Suppressor macrophage (primary cell): ENCODE measurements at regions not wholly inside any gene's neighbourhood (a gene's known extent, or its start where the extent isn't known, plus 50 kb on each side); places are given as distances from the start of the nearest gene placed in this dataset.
"Not testable (repeated sequence)": the region's sequence is repeated elsewhere in the genome, so short reads cannot be mapped to it uniquely, and the experiment has no call there.

Experiments
- DNase-seq, 4 experiments: peaks; one replicate each; pipeline ENCODE4 v3.0.0-alpha.2; 2020 to 2022

- DNase-seq = peak in 2 of 4 experiments; percentile 26 to 46
These were observed 253.1 kb downstream of the HAPSTR1 start for GRCh38 chr16:9344508-9344907.

- peak in 1 of 4 experiments; percentile 11 for DNase-seq
These were observed 253.6 kb downstream of the HAPSTR1 start for GRCh38 chr16:9345046-9345445.

DNA sequence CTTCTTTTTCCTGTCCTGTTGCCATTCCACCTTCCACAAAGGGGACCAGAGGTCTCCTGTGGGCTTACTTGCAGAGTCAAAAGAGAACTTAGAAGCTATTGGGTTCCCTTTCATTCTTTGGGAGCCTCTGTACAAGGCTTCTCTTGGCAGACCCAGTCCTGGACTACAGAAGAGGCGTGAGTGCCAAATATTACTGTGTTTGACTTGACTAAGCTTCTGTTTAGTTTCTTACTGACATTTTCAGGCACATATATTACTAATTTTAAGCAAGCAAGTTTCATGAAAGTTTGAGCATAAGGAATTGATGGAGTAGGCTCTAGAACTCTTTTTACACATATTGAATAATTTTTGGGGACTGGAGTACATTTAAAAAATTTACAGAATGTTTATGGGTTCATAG, 254.4 kb downstream of the HAPSTR1 start:
- DNase-seq = no peak

- no peak for DNase-seq
These were observed 257.5 kb downstream of the HAPSTR1 start for GRCh38 chr16:9348912-9349311.

GRCh38 chr16:9349373-9349960, 258.0 kb downstream of the HAPSTR1 start:
- not testable (repeated sequence) for DNase-seq

GRCh38 chr16:9350119-9350799, 258.8 kb downstream of the HAPSTR1 start:
- not testable (repeated sequence) for DNase-seq

- no peak for DNase-seq
These were observed 260.0 kb downstream of the HAPSTR1 start for GRCh38 chr16:9351440-9351839.

GRCh38 chr16:9351841-9352434, 260.5 kb downstream of the HAPSTR1 start:
- DNase-seq = no peak

DNA sequence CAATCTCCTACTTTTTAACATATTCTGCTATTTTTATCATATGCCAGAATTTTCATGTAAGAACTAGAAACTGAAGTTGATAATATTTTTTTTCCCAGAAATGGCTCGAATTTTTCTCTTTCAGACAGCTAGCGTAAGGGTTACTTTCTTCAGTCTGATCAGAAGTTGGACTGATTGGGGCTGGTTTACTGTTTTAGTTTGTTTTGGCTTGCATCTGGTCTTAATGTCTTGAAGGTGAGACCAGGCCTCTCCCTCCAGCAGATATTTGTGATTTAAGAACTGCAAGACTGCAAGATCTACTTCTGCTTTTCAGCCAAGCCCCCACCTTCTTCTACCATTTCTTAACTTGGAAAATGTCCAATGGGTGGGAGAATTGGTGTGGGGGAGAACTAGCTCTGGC, 266.4 kb downstream of the HAPSTR1 start:
- no peak for DNase-seq

DNA sequence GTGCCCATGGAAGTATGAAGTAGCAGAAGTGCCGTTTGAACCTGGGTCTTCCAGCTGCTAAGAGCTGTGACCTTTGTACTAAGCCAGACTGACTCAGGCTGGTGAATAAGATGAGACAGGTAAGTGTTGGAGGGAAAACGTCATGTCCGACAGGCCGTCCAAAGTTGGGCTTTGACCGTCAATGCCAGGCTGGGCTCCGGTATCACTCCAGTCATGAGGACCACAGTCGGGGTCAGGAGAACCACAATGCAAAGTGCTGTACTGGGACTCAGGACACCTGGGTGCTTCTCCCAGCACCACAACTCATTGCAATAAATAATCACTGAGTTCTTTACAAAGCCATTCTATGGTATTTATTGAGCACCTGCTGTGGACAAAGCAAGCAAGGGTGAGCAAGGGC, 268.6 kb downstream of the HAPSTR1 start:
- DNase-seq = no peak

- no peak for DNase-seq
These were observed 270.6 kb downstream of the HAPSTR1 start for GRCh38 chr16:9362050-9362449.

DNA sequence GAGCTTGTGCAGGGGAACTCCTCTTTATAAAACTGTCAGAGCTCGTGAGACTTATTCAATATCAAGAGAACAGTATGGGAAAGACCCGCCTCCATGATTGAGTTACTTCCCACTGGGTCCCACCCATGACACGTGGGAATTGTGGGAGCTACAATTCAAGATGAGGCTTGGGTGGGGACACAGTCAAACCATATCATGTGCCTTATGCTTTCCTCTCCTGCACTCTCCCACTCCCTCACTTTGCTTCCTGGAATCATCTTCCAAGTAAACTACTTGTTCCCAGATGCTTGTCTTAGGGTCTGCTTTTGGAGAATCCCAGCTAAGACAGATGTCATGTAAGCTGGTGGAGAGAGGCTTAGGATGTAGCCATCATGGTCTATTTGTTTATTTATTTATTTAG, 271.2 kb downstream of the HAPSTR1 start:
- no peak for DNase-seq

DNA sequence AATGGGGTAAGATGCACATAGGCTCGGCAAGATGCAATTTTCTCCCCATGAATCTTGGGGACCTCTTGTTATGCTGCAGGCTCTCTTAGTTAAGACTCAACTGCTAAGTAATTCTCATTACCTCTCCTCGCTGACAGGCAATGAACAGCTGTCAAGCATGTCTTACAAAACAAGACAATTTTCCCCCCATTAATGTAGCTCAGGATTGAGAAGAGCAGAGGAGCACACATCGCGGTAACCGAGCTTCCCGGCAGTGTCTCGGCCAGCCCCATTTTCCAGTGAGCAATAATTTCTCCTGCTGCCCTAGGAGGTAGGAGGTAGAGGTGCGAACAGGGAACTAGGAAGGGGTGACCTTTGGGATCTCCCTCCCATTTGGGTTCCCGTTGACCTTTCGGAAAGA, 272.1 kb downstream of the HAPSTR1 start:
- no peak for DNase-seq

- DNase-seq = no peak
These were observed 273.4 kb downstream of the HAPSTR1 start for GRCh38 chr16:9364721-9365369.

DNA sequence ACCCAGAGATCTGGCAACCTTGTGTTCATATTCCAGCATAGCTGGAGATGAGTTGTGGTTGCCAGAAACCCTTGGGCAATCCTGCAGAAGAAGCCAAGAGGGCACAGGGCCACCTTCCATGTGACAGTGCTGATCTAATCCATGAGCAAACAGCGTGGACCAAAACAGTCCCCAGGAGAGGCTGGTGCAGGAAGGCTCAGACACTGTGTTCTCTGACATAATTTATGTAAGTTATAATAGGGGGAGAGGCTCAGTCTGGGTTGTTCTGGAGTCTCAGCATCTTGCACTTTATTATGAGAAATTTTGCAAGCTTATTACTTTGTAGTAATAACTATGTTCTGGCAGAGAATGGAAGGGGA, 273.9 kb downstream of the HAPSTR1 start:
- DNase-seq = peak in 2 of 4 experiments; percentile 3 to 9

DNA sequence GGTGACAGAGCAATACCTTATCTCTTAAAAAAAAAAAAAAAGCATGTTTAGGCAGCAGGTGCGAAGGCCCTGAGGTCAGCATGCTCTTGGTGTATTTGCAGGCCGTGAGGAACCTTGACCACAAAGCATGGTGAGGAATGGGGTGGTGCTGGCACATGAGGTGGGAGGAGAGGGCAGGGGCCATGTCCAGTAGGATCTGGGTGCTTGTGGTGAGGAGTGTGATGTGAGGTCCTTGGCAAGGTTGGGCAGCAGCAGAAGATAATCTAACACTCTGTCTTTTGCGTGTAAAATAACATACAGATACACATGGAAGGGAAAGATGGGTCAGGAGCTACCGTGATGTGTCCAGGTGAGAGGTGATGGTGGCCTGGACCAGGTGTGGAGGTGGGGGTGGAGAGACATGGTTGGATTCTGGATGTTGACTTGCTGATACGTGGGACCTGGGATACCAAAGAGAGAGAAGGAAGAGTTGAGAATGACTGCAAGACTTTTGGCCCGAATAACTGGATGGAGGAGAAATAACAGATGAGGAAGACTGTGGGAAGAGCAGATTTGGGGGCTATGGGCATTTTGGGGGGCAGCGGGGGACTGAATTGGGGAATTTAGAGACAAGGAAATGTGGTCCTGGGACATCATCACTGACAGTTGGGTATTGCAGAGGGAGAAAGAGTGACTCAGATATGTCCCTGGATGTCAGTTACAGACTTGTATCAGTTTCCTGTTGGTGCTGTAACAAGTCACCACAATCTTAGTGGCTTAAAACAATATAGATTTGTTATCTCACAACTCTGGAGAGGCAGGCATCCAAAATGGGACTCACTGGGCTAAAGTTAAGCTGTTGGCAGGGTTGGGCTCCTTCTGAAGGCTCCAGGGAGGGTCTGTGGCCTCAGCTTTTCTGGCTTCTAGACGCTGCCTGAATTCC, 274.9 kb downstream of the HAPSTR1 start:
- no peak for DNase-seq

GRCh38 chr16:9370061-9370491, 278.6 kb downstream of the HAPSTR1 start:
- DNase-seq = no peak

- DNase-seq = no peak
These were observed 280.4 kb downstream of the HAPSTR1 start for GRCh38 chr16:9371713-9372448.

GRCh38 chr16:9372934-9373890, 281.8 kb downstream of the HAPSTR1 start:
- no peak for DNase-seq

- no peak for DNase-seq
These were observed 282.6 kb downstream of the HAPSTR1 start for GRCh38 chr16:9374061-9374460.

- DNase-seq = peak in 2 of 4 experiments; percentile 15 to 17
These were observed 287.4 kb downstream of the HAPSTR1 start for GRCh38 chr16:9378876-9379275.
